PFSK-1 (cell line): ENCODE measurements at regions not wholly inside any gene's neighbourhood (a gene's known extent, or its start where the extent isn't known, plus 50 kb on each side); places are given as distances from the start of the nearest gene placed in this dataset.

Source experiments
- FOXP2 ChIP-seq: optimal IDR thresholded peaks from 2 replicates; pipeline ENCODE3; 2011; ENCODE audit warnings: borderline replicate concordance, control low read depth, inconsistent platforms; ENCODE audit not compliant: insufficient read depth; ENCODE audit errors: extremely low read length, extremely low read depth
- POLR2AphosphoS5 ChIP-seq: IDR thresholded peaks from 2 replicates; pipeline ENCODE4 v1.6.1; 2012; ENCODE audit warnings: low read depth, mild to moderate bottlenecking, control low read depth, low read length, moderate library complexity
- REST ChIP-seq, 2 experiments: IDR thresholded peaks; 2 replicates each; pipeline versions ENCODE4 v1.6.1 to v1.8.0; 2011 to 2012; ENCODE audit warnings: low read depth in 2 of 2, low read length in 2 of 2, control low read depth in 1 of 2, inconsistent platforms in 1 of 2, mild to moderate bottlenecking in 1 of 2, moderate library complexity in 1 of 2; ENCODE audit not compliant: insufficient read depth in 1 of 2
- SIN3A ChIP-seq: IDR thresholded peaks from 2 replicates; pipeline ENCODE4 v1.6.1; 2012; ENCODE audit warnings: mild to moderate bottlenecking, low read length, moderate library complexity, borderline replicate concordance; ENCODE audit not compliant: insufficient read depth
- TAF1 ChIP-seq: IDR thresholded peaks from 2 replicates; pipeline ENCODE4 v1.6.1; 2012; ENCODE audit warnings: low read length, control low read depth, borderline replicate concordance; ENCODE audit not compliant: insufficient read depth

GRCh38 chr13:107736731-107737130 is 478.6 kb downstream of the LIG4 start:
- TF ChIP-seq FOXP2: no peak
- TF ChIP-seq TAF1: no peak
- TF ChIP-seq POLR2AphosphoS5: no peak
- TF ChIP-seq SIN3A: no peak
- TF ChIP-seq REST (IDR thresholded peaks at IDR 0.05; ENCODE audit: insufficient read depth in 1 of 2, low read depth in 2 of 2, low read length in 2 of 2): no peak

- no peak for TF ChIP-seq TAF1
- no peak for TF ChIP-seq SIN3A
- TF ChIP-seq POLR2AphosphoS5: no peak
- no peak for TF ChIP-seq REST (IDR thresholded peaks at IDR 0.05; ENCODE audit: insufficient read depth in 1 of 2, low read depth in 2 of 2, low read length in 2 of 2)
- no peak for TF ChIP-seq FOXP2
Measured at GRCh38 chr13:107736170-107736569, 479.2 kb downstream of the LIG4 start.

GRCh38 chr13:107734891-107735625 is 480.3 kb downstream of the LIG4 start:
- no peak for TF ChIP-seq FOXP2

- TF ChIP-seq FOXP2 (no peak), SIN3A (no peak), TAF1 (no peak), POLR2AphosphoS5 (no peak), REST (IDR thresholded peaks at IDR 0.05; ENCODE audit: insufficient read depth in 1 of 2, low read depth in 2 of 2, low read length in 2 of 2) (no peak)
Measured at GRCh38 chr13:107733276-107733675, 482.1 kb downstream of the LIG4 start.

- TF ChIP-seq TAF1: no peak
- TF ChIP-seq SIN3A: no peak
- no peak for TF ChIP-seq POLR2AphosphoS5
- no peak for TF ChIP-seq REST (IDR thresholded peaks at IDR 0.05; ENCODE audit: insufficient read depth in 1 of 2, low read depth in 2 of 2, low read length in 2 of 2)
- no peak for TF ChIP-seq FOXP2
Measured at GRCh38 chr13:107730813-107731212, 484.5 kb downstream of the LIG4 start.
